ENCODE measurements at regions not wholly inside any gene's neighbourhood (a gene's known extent, or its start where the extent isn't known, plus 50 kb on each side); places are given as distances from the start of the nearest gene placed in this dataset.

DNA sequence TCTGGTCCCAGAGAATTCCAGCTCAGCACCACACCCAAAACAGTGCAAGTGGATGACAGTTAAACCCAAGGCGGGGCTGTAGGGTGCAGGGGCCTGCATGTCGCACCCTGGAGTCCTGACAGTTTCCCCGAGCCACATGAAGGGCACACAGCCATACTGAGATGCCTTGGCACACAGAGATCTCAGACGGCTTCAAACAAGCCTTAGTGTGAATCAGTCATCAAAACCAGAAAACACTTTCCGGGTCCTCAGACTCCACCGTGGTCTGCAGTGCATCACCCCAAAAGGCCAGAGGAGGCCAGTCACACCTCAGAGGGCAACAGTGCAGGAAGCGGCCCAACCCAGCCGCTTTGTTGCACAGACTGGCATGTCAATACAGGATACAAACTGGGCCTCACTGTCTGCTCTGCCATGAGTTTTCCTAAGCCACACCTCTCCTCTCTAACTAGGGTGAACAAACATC is 64.6 kb upstream of the ENPP6 start:
- TF ChIP-seq CTCF (IDR thresholded peaks at IDR 0.05; ENCODE audit: low read depth, low read length, poor library complexity, severe bottlenecking) (no peak), EZH2phosphoT487 (IDR thresholded peaks at IDR 0.05; ENCODE audit: borderline replicate concordance, low read length) (no peak)
